Thoracic aorta (tissue), 2 donors: ENCODE measurements at regions not wholly inside any gene's neighbourhood (a gene's known extent, or its start where the extent isn't known, plus 50 kb on each side); places are given as distances from the start of the nearest gene placed in this dataset.

Experiments used
- ATAC-seq: fragments of 150-250 bp; one replicate; pipeline ENCODE4 v1.8.0; 2017; ENCODE audit warnings: low read depth; ENCODE audit not compliant: insufficient number of reproducible peaks, low FRiP score
- DNase-seq: peaks from one replicate; pipeline ENCODE4 v3.0.0-alpha.2; 2020; ENCODE audit warnings: low spot score
- H3K27ac ChIP-seq, 2 donors: fragments of 200-600 bp; sonication (generic); 1 replicate in 1 of 2; 2 replicates in 1 of 2; pipeline ENCODE4 v1.5.1; 2016; ENCODE audit warnings: mild to moderate bottlenecking in 2 of 2, moderate library complexity in 2 of 2
- H3K27me3 ChIP-seq: fragments of 200-600 bp; sonication (generic); replicated peaks from 2 replicates; pipeline ENCODE4 v1.6.0; 2016; ENCODE audit warnings: mild to moderate bottlenecking; ENCODE audit not compliant: insufficient read depth
- H3K36me3 ChIP-seq: fragments of 200-600 bp; sonication (generic); one replicate; pipeline ENCODE4 v1.5.1; 2016
- H3K4me1 ChIP-seq, 2 donors: fragments of 200-600 bp; sonication (generic); 1 replicate in 1 of 2; 2 replicates in 1 of 2; pipeline versions ENCODE4 v1.5.1 to v1.6.0; 2016; ENCODE audit warnings: low read depth in 2 of 2, mild to moderate bottlenecking in 1 of 2; ENCODE audit not compliant: control insufficient read depth in 1 of 2
- H3K4me3 ChIP-seq: fragments of 200-600 bp; sonication (generic); 2 replicates; pipeline ENCODE4 v1.5.1; 2016; ENCODE audit warnings: mild to moderate bottlenecking
- H3K9me3 ChIP-seq: fragments of 200-600 bp; sonication (generic); 2 replicates; pipeline ENCODE4 v1.5.1; 2016
- TF ChIP-seq, protein P1 (sequence below): fragments of 200-600 bp; sonication (generic); IDR thresholded peaks from one replicate; pipeline ENCODE4 v1.5.1; 2019; ENCODE audit warnings: antibody characterized with exemption

DNA sequence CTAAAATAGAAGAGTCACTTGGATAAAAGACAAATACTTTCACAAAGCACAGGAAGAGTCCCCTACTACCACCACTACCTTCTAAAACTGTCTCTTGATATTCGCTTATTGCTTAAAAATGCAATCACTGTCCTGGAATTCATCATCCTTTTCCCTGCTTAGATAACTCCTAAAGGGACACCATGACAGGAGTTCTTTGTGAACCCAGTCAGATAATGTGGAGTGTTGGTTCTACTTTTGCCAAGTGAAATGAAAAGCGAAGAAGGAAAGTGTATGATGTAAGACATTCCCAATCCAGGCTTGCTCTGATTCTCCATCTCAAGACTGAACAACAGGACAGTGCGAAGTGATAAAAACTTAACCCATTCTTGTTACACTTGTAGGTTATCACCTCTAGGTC is 103.0 kb downstream of the MTERF1 start:
- ATAC-seq, result no peak
- Histone ChIP-seq H3K4me3 (no peak overlapping the region), H3K9me3 (no peaks in the 10 kb centered on the region), H3K4me1 (peaks cover 0 to under 1% of the 10 kb centered on the region in 2 donors), H3K27ac (no peak overlapping the region), H3K27me3 (no peaks in the 10 kb centered on the region), H3K36me3 (no peaks in the 10 kb centered on the region)
- TF ChIP-seq, protein P1, sequence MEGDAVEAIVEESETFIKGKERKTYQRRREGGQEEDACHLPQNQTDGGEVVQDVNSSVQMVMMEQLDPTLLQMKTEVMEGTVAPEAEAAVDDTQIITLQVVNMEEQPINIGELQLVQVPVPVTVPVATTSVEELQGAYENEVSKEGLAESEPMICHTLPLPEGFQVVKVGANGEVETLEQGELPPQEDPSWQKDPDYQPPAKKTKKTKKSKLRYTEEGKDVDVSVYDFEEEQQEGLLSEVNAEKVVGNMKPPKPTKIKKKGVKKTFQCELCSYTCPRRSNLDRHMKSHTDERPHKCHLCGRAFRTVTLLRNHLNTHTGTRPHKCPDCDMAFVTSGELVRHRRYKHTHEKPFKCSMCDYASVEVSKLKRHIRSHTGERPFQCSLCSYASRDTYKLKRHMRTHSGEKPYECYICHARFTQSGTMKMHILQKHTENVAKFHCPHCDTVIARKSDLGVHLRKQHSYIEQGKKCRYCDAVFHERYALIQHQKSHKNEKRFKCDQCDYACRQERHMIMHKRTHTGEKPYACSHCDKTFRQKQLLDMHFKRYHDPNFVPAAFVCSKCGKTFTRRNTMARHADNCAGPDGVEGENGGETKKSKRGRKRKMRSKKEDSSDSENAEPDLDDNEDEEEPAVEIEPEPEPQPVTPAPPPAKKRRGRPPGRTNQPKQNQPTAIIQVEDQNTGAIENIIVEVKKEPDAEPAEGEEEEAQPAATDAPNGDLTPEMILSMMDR, result no peak
- DNase-seq, result no peak

DNA sequence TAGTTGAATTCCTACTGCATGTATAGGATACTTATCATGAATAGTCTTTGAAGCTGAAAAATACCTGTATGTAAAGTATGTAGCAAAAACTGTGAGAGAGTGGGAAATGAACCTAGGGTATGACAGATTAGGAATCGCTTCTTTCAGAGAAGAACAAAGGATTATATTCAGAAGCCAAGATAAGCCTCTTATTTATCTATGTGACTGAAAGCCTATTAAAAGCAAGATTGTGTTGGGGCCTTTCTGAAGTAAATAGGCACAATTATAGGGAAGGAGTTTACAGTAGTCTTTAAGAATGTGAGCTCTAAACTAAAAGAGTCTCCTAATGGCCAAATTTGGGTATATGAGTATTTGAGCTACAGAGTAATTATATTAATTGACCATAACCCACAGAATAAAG is 102.1 kb downstream of the MTERF1 start:
- H3K36me3 ChIP-seq, result no peaks in the 10 kb centered on the region
- H3K4me1 ChIP-seq, result no peaks in the 10 kb centered on the region
- no peaks in the 10 kb centered on the region for H3K9me3 ChIP-seq
- ATAC-seq (no peak), DNase-seq (no peak)
- no peaks in the 10 kb centered on the region for H3K27me3 ChIP-seq
- TF ChIP-seq, protein P1, result no peak
- H3K4me3 ChIP-seq, result no peak overlapping the region
- H3K27ac ChIP-seq, result no peak overlapping the region

DNA sequence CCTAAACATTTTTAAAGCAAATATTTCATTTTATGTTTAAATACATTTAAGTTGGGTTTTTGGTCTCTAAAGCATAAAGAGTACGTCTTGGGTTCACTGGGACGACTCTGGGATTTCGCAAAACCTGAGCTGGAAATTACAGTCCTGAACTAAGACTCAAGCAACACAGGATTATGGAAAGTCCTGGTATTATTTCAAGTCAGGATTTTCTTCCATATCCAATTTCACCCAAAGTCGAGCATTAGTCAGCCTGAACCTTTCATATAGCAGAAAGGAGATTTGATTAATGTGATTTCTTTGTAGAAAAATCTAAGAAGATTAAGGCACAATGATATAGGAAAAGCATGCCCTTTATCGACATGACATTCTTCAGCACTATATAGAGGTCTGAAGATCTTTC is 100.0 kb downstream of the MTERF1 start:
- no peak for DNase-seq
- H3K4me3 ChIP-seq, result no peak overlapping the region
- H3K27ac ChIP-seq, result no peak overlapping the region
- H3K36me3 ChIP-seq, result no peaks in the 10 kb centered on the region
- ATAC-seq, result no peak
- H3K4me1 ChIP-seq, result no peaks in the 10 kb centered on the region
- H3K9me3 ChIP-seq, result no peaks in the 10 kb centered on the region
- TF ChIP-seq, protein P1, result no peak
- H3K27me3 ChIP-seq, result no peaks in the 10 kb centered on the region

DNA sequence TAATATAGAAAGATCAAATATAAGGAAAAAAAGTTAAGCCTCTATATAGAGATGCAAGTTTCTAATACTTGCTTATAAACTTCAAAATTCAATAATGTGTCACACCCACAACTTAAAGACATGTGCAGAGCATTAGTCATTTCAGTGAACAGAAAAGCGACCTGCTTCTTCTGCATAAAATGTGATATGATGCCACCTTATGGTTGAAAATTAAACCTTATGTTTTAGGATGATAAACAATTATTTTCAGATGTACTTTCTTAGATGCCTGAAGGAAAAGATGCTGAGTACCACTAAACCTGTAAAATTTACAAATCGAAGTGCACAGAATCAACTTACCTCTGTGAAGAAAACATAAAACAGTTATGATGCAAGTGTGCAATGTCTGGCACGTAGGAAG is 96.0 kb downstream of the MTERF1 start:
- Histone ChIP-seq H3K27ac (no peak overlapping the region), H3K4me3 (no peak overlapping the region), H3K4me1 (no peaks in the 10 kb centered on the region), H3K27me3 (no peaks in the 10 kb centered on the region), H3K9me3 (no peaks in the 10 kb centered on the region), H3K36me3 (no peaks in the 10 kb centered on the region)
- TF ChIP-seq, protein P1, result no peak
- ATAC-seq, result no peak
- no peak for DNase-seq

DNA sequence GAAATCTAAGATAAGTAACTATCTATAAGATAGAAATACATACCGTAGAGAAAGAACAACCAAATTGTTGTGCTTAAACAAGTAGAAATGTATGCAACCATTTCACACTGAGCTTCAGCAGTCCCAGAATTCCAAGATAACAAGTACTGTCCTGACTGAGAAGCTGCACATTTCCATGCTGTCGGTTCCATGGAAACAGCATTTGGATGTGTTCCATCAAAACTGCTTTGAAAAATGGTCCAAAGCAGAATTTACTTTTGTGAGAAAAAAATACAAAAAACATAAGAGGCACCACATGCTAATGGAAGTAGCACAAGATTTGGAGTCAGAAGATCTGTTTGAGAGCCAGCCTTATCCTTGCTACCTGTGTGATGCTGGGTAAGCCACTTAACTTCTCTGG is 92.6 kb downstream of the MTERF1 start:
- ATAC-seq (no peak), DNase-seq (no peak)
- no peaks in the 10 kb centered on the region for H3K27me3 ChIP-seq
- no peak overlapping the region for H3K4me3 ChIP-seq
- TF ChIP-seq, protein P1, result no peak
- no peak overlapping the region for H3K27ac ChIP-seq
- H3K4me1 ChIP-seq, result no peaks in the 10 kb centered on the region
- H3K36me3 ChIP-seq, result no peaks in the 10 kb centered on the region
- H3K9me3 ChIP-seq, result no peaks in the 10 kb centered on the region
